Ovary (tissue), 7 donors: ENCODE measurements at regions not wholly inside any gene's neighbourhood (a gene's known extent, or its start where the extent isn't known, plus 50 kb on each side); places are given as distances from the start of the nearest gene placed in this dataset.

Experiments
- DNase-seq, 5 donors: peaks; one replicate each; pipeline ENCODE4 v3.0.0-alpha.2; 2019 to 2020
- H3K27ac ChIP-seq, 2 donors: fragments of 200-600 bp; one replicate each; pipeline versions ENCODE4 v1.5.1 to v1.8.0; 2019 to 2022
- H3K27me3 ChIP-seq: fragments of 200-600 bp; one replicate; pipeline ENCODE4 v1.8.0; 2022
- H3K36me3 ChIP-seq: fragments of 200-600 bp; sonication (generic); one replicate; pipeline ENCODE4 v1.5.1; 2019
- H3K4me1 ChIP-seq: one replicate; pipeline ENCODE4 v1.8.1; 2013; ENCODE audit warnings: mild to moderate bottlenecking, moderate library complexity; ENCODE audit not compliant: insufficient read depth
- H3K4me3 ChIP-seq: fragments of 200-600 bp; sonication (generic); one replicate; pipeline ENCODE4 v1.5.1; 2017
- H3K9me3 ChIP-seq, 2 donors: fragments of 200-600 bp in 1 of 2; sonication (generic) in 1 of 2; one replicate each; pipeline versions ENCODE4 v1.5.1 to v1.8.1; 2013 to 2019; ENCODE audit warnings: mild to moderate bottlenecking in 1 of 2, moderate library complexity in 1 of 2
- CTCF ChIP-seq, 3 donors: fragments of 450-650 bp in 2 of 3; fragments of 200-600 bp in 1 of 3; IDR thresholded peaks; one replicate each; pipeline versions ENCODE4 v1.5.1 to v1.8.0; 2016 to 2022; ENCODE audit warnings: antibody characterized with exemption in 3 of 3, mild to moderate bottlenecking in 1 of 3
- EP300 ChIP-seq: sonication (generic); formaldehyde crosslinking; IDR thresholded peaks from one replicate; pipeline ENCODE4 v1.6.1; 2017; ENCODE audit warnings: antibody characterized with exemption
- POLR2A ChIP-seq: fragments of 450-650 bp; IDR thresholded peaks from one replicate; pipeline ENCODE4 v1.6.1; 2017; ENCODE audit warnings: antibody characterized with exemption, mild to moderate bottlenecking, moderate library complexity
- WGBS, 3 donors: extraction: QIAGEN DNeasy Blood & Tissue Kit in 1 of 3; methylation state at CpG; one replicate each; pipeline versions ENCODE4 v1.1.5 to v1.1.7; 2013 to 2017; 5-methylcytosine and 5-hydroxymethylcytosine counted together
- intact Hi-C, 4 donors: fragments of 100-400 bp; cut with DNase I; formaldehyde crosslinking; loops; one replicate each; pipeline versions ENCODE4 v1.11.0 to v1.15.1; 2022 to 2023
- donor health status: DM: no; HTN: no; CAD: no; lungs with moderate emphysema.
- donor health status: DM: no; HTN: no; CAD: no.
- donor health status: Bipolar disorder and iron deficiency.
- donor health status: DM: no; HTN: no; CAD: no.
- donor health status: DM: yes; HTN: yes; CAD: no.

GRCh38 chr6:103191391-103192093, 1668.2 kb downstream of the HACE1 start:
- H3K27me3 ChIP-seq, result no peaks in the 10 kb centered on the region
- H3K9me3 ChIP-seq, result no peaks in the 10 kb centered on the region
- no peak for DNase-seq
- TF ChIP-seq POLR2A (no peak), EP300 (no peak), CTCF (IDR thresholded peaks at IDR 0.05) (no peak)
- H3K36me3 ChIP-seq, result no peaks in the 10 kb centered on the region
- 55 to 71% (median 63%) methylated on average over 2 of the region's 2 CpGs for WGBS, 3 donors
- no peak overlapping the region for H3K4me3 ChIP-seq
- H3K4me1 ChIP-seq, result no peaks in the 10 kb centered on the region
- intact Hi-C loops, result no loop called here
- H3K27ac ChIP-seq, result no peak overlapping the region

- WGBS, 3 donors, result 77 to 87% (median 84%) methylated on average over 3 of the region's 3 CpGs
- DNase-seq, result no peak
- no peaks in the 10 kb centered on the region for H3K4me1 ChIP-seq
- H3K27me3 ChIP-seq, result no peaks in the 10 kb centered on the region
- H3K4me3 ChIP-seq, result no peak overlapping the region
- no peaks in the 10 kb centered on the region for H3K9me3 ChIP-seq
- no peak for TF ChIP-seq EP300
- no peak for TF ChIP-seq CTCF (IDR thresholded peaks at IDR 0.05)
- TF ChIP-seq POLR2A, result no peak
- H3K27ac ChIP-seq, result no peak overlapping the region
- no peaks in the 10 kb centered on the region for H3K36me3 ChIP-seq
- intact Hi-C loops, result loop anchor here in 1 of 4 donors (1.0 kb wide), 1 partner anchor 34 kb away; no protein-coding TSS in a partner anchor
Observed at GRCh38 chr6:103184776-103185175, 1674.9 kb downstream of the HACE1 start.

- no peak for TF ChIP-seq CTCF (IDR thresholded peaks at IDR 0.05)
- TF ChIP-seq EP300, result no peak
- no peak for TF ChIP-seq POLR2A
- Histone ChIP-seq H3K4me3 (no peak overlapping the region), H3K4me1 (no peaks in the 10 kb centered on the region), H3K9me3 (no peaks in the 10 kb centered on the region), H3K27me3 (no peaks in the 10 kb centered on the region), H3K36me3 (no peaks in the 10 kb centered on the region), H3K27ac (no peak overlapping the region)
- intact Hi-C loops, result loop anchor here in 1 of 4 donors (1.0 kb wide), 1 partner anchor 34 kb away; no protein-coding TSS in a partner anchor
- WGBS, 3 donors, result 64 to 65% (median 65%) methylated on average over 3 of the region's 3 CpGs
- no peak for DNase-seq
Observed at GRCh38 chr6:103183831-103184411, 1675.8 kb downstream of the HACE1 start.

GRCh38 chr6:103178193-103178592, 1681.5 kb downstream of the HACE1 start:
- no peaks in the 10 kb centered on the region for H3K27me3 ChIP-seq
- intact Hi-C loops, result no loop called here
- WGBS, 3 donors, result 59 to 71% (median 71%) methylated on average over 1 of the region's 1 CpG
- no peaks in the 10 kb centered on the region for H3K9me3 ChIP-seq
- no peaks in the 10 kb centered on the region for H3K36me3 ChIP-seq
- no peak for DNase-seq
- H3K4me3 ChIP-seq, result no peak overlapping the region
- TF ChIP-seq EP300 (no peak), CTCF (IDR thresholded peaks at IDR 0.05) (no peak), POLR2A (no peak)
- no peaks in the 10 kb centered on the region for H3K4me1 ChIP-seq
- no peak overlapping the region for H3K27ac ChIP-seq
